Fibroblast of pulmonary artery (primary cell): ENCODE measurements at regions not wholly inside any gene's neighbourhood (a gene's known extent, or its start where the extent isn't known, plus 50 kb on each side); places are given as distances from the start of the nearest gene placed in this dataset.

ENCODE experiments used
- DNase-seq: peaks from one replicate; pipeline ENCODE4 v3.0.0-alpha.2; 2010; ENCODE audit warnings: low read depth
- H3K4me3 ChIP-seq: replicated peaks from 2 replicates; pipeline ENCODE4 v1.5.1; 2011; ENCODE audit warnings: low read depth, mild to moderate bottlenecking, control low read depth, low read length, moderate library complexity
- TF ChIP-seq, protein P1 (sequence below): IDR thresholded peaks from 2 replicates; pipeline ENCODE4 v1.5.1; 2011; ENCODE audit warnings: mild to moderate bottlenecking, control low read depth, low read length, inconsistent platforms; ENCODE audit errors: missing control alignments

- H3K4me3 ChIP-seq = no peak overlapping the region
- no peak for DNase-seq
- TF ChIP-seq, protein P1, sequence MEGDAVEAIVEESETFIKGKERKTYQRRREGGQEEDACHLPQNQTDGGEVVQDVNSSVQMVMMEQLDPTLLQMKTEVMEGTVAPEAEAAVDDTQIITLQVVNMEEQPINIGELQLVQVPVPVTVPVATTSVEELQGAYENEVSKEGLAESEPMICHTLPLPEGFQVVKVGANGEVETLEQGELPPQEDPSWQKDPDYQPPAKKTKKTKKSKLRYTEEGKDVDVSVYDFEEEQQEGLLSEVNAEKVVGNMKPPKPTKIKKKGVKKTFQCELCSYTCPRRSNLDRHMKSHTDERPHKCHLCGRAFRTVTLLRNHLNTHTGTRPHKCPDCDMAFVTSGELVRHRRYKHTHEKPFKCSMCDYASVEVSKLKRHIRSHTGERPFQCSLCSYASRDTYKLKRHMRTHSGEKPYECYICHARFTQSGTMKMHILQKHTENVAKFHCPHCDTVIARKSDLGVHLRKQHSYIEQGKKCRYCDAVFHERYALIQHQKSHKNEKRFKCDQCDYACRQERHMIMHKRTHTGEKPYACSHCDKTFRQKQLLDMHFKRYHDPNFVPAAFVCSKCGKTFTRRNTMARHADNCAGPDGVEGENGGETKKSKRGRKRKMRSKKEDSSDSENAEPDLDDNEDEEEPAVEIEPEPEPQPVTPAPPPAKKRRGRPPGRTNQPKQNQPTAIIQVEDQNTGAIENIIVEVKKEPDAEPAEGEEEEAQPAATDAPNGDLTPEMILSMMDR = no peak
These were observed 356.0 kb upstream of the IRX4 start for GRCh38 chr5:2238732-2239131.

GRCh38 chr5:2227433-2227832 lies 344.7 kb upstream of the IRX4 start:
- no peak for DNase-seq
- no peak overlapping the region for H3K4me3 ChIP-seq
- TF ChIP-seq, protein P1 = no peak

DNA sequence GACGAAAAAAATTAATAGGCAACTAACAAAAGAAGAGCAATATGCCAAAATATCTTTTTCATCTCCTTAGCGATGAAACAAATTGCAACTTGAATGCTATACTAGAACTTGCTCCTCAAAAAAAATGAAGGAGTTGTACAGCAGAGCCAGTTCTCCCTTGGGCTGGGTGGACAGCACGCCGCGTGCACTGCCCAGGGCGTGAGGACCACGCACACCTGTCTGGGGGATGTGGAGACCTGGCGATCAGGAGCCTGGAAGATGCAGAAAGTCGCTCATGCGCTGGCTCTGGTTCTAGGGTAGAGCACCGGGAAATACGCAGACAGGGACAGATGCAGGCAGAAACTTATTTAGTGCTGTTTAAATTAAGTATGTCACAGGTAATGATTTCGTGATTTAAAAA lies 342.0 kb upstream of the IRX4 start:
- H3K4me3 ChIP-seq = no peak overlapping the region
- DNase-seq = no peak
- TF ChIP-seq, protein P1 = no peak

- DNase-seq = no peak
- TF ChIP-seq, protein P1 = no peak
- no peak overlapping the region for H3K4me3 ChIP-seq
These were observed 340.6 kb upstream of the IRX4 start for GRCh38 chr5:2223303-2223702.

GRCh38 chr5:2222246-2222992 lies 339.7 kb upstream of the IRX4 start:
- no peak for DNase-seq
- TF ChIP-seq, protein P1 = no peak
- no peak overlapping the region for H3K4me3 ChIP-seq

DNA sequence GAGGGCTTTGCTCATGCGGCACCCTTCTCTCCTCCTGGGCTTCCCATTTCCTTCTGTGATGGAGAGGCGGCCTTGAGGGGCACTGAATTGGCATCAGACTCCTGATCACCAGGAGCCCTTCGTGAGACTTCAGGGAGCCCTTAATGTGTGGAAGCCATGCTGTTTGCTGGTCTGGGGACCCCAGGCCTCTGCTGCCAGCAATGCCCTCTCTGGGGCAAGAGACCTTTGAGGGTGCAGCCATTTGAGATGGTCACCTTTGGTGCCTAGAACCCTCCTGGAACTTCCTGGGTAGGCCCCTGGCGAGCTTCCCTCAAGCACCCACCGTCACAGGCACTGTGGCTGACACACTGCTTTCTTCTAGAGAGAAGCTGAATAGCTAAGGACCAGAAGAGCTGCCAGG lies 338.7 kb upstream of the IRX4 start:
- TF ChIP-seq, protein P1 = no peak
- DNase-seq = no peak
- no peak overlapping the region for H3K4me3 ChIP-seq

DNA sequence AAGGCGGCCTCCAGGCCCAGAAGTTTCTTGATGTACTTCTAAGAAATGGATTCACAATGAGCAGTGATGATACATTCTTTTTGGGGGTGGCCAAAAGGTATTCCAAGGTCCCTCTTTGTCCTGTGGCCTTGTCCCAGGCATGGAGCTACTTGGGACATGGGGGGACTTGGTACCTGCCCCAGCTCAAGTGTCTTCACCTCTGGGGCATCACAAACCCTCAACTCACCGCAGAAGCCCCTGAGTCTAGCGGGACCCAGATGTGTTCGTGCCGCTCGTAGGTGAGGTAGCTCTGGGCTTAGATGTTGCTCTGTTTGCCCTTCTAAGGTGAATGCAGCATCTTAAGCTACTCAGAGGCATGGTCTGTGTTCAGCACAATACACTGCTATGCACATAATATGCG lies 338.0 kb upstream of the IRX4 start:
- DNase-seq = no peak
- TF ChIP-seq, protein P1 = no peak
- no peak overlapping the region for H3K4me3 ChIP-seq
